ENCODE measurements at regions not wholly inside any gene's neighbourhood (a gene's known extent, or its start where the extent isn't known, plus 50 kb on each side); places are given as distances from the start of the nearest gene placed in this dataset.

DNA sequence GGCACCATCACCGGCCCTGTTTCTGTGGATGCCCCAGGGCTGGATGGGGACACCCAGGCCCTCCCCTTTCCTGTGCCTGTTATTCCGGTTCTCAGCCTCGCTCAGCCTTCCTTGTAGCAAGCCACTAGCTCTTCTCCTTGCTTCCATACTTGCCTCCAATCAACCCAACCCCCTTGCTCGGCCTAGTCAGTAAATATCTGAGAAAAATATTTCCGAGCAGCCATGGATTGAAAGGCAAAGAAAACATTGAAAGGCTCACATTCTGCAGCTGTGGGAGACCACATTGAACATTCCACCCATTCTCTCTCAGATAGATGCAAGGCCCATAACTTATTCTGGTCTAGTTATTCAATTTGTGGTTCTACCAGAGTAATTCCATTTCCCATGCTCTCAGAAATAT is 114.9 kb downstream of the SPP2 start:
- H3K9me3 ChIP-seq, result no peaks in the 10 kb centered on the region
- H3K4me1 ChIP-seq (ENCODE audit: low read depth), result no peaks in the 10 kb centered on the region
- TF ChIP-seq, protein P1, sequence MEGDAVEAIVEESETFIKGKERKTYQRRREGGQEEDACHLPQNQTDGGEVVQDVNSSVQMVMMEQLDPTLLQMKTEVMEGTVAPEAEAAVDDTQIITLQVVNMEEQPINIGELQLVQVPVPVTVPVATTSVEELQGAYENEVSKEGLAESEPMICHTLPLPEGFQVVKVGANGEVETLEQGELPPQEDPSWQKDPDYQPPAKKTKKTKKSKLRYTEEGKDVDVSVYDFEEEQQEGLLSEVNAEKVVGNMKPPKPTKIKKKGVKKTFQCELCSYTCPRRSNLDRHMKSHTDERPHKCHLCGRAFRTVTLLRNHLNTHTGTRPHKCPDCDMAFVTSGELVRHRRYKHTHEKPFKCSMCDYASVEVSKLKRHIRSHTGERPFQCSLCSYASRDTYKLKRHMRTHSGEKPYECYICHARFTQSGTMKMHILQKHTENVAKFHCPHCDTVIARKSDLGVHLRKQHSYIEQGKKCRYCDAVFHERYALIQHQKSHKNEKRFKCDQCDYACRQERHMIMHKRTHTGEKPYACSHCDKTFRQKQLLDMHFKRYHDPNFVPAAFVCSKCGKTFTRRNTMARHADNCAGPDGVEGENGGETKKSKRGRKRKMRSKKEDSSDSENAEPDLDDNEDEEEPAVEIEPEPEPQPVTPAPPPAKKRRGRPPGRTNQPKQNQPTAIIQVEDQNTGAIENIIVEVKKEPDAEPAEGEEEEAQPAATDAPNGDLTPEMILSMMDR (IDR thresholded peaks at IDR 0.05), result no peak
- DNase-seq, result no peak
- intact Hi-C loops (cut with DNase I, micrococcal nuclease), result no loop called here
- no peak overlapping the region for H3K4me3 ChIP-seq
- H3K36me3 ChIP-seq (ENCODE audit: low read depth), result no peaks in the 10 kb centered on the region
- ATAC-seq, result no peak

DNA sequence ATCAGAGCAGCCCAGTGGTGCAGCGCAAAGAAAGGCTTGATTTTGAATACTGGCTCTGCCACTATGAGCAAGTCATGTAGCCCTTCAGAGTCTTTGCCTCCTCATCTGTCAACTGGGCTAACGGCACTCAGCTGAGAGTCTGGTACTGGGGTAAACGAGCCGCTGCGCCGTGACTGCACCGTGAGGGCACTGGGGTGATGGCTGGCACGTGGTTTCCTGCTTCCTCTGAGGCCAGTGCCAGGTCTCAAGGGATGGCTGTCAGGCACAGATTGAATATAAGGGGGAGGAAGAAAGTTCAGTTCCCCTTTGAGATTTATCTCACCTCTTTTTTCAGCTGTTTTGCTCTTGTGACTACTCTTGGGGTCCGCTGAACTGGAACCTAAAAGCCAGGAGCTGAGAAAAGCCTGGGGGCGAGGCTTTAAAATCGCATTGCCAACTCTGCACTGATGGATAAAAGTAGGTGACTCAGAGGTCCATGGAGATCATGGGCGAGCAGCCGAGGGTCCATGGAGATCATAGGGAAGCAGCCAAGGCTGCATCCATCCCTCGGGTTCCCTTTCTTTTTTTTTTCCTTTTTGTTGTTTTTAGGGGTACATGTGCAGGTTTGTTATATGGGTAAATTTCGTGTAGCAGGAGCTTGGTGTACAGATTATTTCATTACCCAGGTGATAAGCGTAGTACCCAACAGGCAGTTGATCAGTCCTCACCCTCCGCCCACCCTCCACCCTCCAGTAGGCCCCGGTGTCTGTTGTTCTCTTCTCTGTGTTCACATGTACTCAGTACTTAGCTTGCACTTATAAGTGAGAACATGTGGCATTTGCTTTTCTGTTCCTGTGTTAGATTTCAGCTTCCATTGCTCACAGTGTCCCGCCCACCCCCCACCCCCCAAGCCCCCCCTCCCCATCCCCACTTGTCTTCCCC is 114.3 kb downstream of the SPP2 start:
- Histone ChIP-seq H3K4me3 (no peak overlapping the region), H3K36me3 (ENCODE audit: low read depth) (no peaks in the 10 kb centered on the region), H3K9me3 (no peaks in the 10 kb centered on the region), H3K4me1 (ENCODE audit: low read depth) (no peaks in the 10 kb centered on the region)
- TF ChIP-seq, protein P1 (IDR thresholded peaks at IDR 0.05), result no peak
- DNase-seq (peak in 1 of 3 donors; percentile 70), ATAC-seq (peak; percentile 73)
- intact Hi-C loops (cut with DNase I, micrococcal nuclease), result no loop called here

DNA sequence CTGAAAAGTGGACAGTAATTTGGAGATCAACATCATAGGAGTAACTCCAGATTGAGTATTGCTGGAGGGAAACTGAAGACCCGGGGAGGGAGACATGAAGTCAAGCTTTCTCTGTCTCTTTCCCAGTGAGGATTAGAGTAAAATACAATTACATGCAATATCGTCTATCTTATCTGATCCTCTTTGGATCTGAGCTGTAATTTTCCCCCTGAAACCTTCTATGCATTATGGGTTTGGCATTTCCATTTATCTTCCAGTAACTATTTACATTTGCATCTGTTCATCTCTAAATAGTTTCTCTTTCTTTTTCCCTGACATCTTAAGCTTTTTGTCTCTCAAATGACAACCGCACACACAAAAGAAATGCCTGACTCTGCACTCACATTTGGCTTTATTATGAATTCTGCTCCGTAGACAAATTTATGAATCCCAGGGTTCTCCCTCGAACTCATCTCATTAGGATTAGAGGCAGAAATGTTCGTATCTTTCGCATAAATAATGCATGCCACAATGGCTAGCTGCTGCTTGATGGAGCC is 113.1 kb downstream of the SPP2 start:
- DNase-seq (no peak), ATAC-seq (no peak)
- intact Hi-C loops (cut with DNase I, micrococcal nuclease), result no loop called here
- TF ChIP-seq, protein P1 (IDR thresholded peaks at IDR 0.05), result no peak
- H3K36me3 ChIP-seq (ENCODE audit: low read depth), result no peaks in the 10 kb centered on the region
- H3K4me3 ChIP-seq, result no peak overlapping the region
- no peaks in the 10 kb centered on the region for H3K9me3 ChIP-seq
- no peaks in the 10 kb centered on the region for H3K4me1 ChIP-seq (ENCODE audit: low read depth)

DNA sequence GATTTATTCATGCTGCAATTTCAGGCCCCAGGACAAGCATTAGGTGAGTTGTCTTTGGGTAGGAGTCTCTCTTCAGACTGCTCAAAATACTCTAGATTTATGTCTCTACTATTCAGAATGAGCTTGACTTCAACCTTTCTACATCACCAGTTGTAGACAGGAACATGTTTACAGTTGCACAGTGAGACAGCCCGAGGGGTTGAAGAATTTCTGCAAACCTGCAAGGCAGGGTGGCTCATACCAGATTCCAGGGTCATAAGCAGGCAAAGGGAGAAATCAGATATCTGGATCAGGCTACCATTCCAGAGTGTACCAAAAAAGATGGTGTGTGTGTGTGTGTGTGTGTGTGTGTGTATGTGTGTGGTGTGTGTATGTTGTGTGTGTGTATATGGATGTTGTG is 112.4 kb downstream of the SPP2 start:
- ATAC-seq, result no peak
- no peak for DNase-seq

DNA sequence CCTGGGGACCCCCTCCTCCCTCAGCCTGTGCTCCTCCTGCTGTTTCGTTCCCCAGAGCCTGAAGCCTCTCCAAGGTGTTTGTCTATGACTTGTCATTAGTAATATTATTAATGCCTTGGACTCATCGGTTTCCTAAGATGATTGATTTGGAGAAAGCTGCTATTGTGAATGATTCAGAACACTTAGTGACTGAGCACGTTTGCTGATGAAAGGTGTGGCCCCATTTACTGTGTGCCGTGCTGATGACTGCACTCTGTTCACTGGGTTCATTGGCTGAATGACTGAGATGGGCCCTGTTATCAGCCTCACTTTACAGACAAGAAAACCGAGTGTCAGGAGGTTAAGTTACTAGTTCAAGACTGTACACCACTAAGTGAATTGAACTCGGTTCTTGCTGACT is 111.4 kb downstream of the SPP2 start:
- Histone ChIP-seq H3K4me3 (no peak overlapping the region), H3K4me1 (ENCODE audit: low read depth) (no peaks in the 10 kb centered on the region), H3K36me3 (ENCODE audit: low read depth) (no peaks in the 10 kb centered on the region), H3K9me3 (no peaks in the 10 kb centered on the region)
- DNase-seq (no peak), ATAC-seq (no peak)
- TF ChIP-seq, protein P1 (IDR thresholded peaks at IDR 0.05), result no peak
- intact Hi-C loops (cut with DNase I, micrococcal nuclease), result no loop called here

More for the DNA sequence above, 112.4 kb downstream of the SPP2 start:
- intact Hi-C loops (cut with DNase I, micrococcal nuclease), result no loop called here
- H3K9me3 ChIP-seq, result no peaks in the 10 kb centered on the region
- no peak overlapping the region for H3K4me3 ChIP-seq
- no peaks in the 10 kb centered on the region for H3K4me1 ChIP-seq (ENCODE audit: low read depth)
- no peaks in the 10 kb centered on the region for H3K36me3 ChIP-seq (ENCODE audit: low read depth)
- TF ChIP-seq, protein P1 (IDR thresholded peaks at IDR 0.05), result no peak
